Heart right ventricle (tissue), 16 donors: ENCODE measurements at regions not wholly inside any gene's neighbourhood (a gene's known extent, or its start where the extent isn't known, plus 50 kb on each side); places are given as distances from the start of the nearest gene placed in this dataset.

Experiments
- ATAC-seq, 8 donors: fragments of 200-7000 bp; cut with Tn5 transposase; one replicate each; pipeline ENCODE4 v1.9.1; 2020; ENCODE audit warnings: mild to moderate bottlenecking in 8 of 8, moderate library complexity in 8 of 8, moderate number of reproducible peaks in 1 of 8
- DNase-seq, 2 donors: peaks; one replicate each; pipeline ENCODE4 v3.0.0-alpha.2; 2020
- H3K27ac ChIP-seq, 10 donors: fragments of 200-600 bp; sonication (generic) in 2 of 10; one replicate each; pipeline versions ENCODE4 v1.5.0 to v1.8.0; 2020 to 2022; ENCODE audit warnings: mild to moderate bottlenecking in 3 of 10
- H3K27me3 ChIP-seq, 7 donors: fragments of 200-600 bp; one replicate each; pipeline ENCODE4 v1.8.0; 2021 to 2022; ENCODE audit warnings: mild to moderate bottlenecking in 2 of 7
- H3K36me3 ChIP-seq, 9 donors: fragments of 200-600 bp; sonication (generic) in 1 of 9; one replicate each; pipeline versions ENCODE4 v1.5.0 to v1.8.0; 2020 to 2022; ENCODE audit warnings: mild to moderate bottlenecking in 2 of 9
- H3K4me1 ChIP-seq, 9 donors: fragments of 200-600 bp; sonication (generic) in 1 of 9; one replicate each; pipeline versions ENCODE4 v1.5.0 to v1.8.0; 2020 to 2022; ENCODE audit warnings: mild to moderate bottlenecking in 4 of 9
- H3K4me3 ChIP-seq, 10 donors: fragments of 200-600 bp; sonication (generic) in 2 of 10; one replicate each; pipeline versions ENCODE4 v1.5.0 to v1.8.0; 2020 to 2022; ENCODE audit warnings: mild to moderate bottlenecking in 7 of 10, moderate library complexity in 2 of 10
- H3K9me3 ChIP-seq, 11 donors: fragments of 200-600 bp in 10 of 11; sonication (generic) in 2 of 11; one replicate each; pipeline versions ENCODE4 v1.5.0 to v1.8.0; 2013 to 2022; ENCODE audit warnings: mild to moderate bottlenecking in 2 of 11, control low read depth in 1 of 11, moderate library complexity in 1 of 11
- WGBS, 2 donors: extraction: QIAGEN DNeasy Blood & Tissue Kit; methylation state at CpG; one replicate each; pipeline ENCODE4 v1.1.7; 2013; ENCODE audit warnings: inconsistent platforms in 1 of 2; 5-methylcytosine and 5-hydroxymethylcytosine counted together
- intact Hi-C, 10 donors: fragments of 100-400 bp; cut with DNase I; formaldehyde crosslinking; loops; one replicate each; pipeline versions ENCODE4 v1.11.1 to v1.14.2; 2022
- TF ChIP-seq, protein P1 (sequence below), 9 donors: fragments of 200-600 bp; sonication (generic) in 2 of 9; IDR thresholded peaks; one replicate each; pipeline versions ENCODE4 v1.5.0 to v1.8.0; 2021 to 2022; ENCODE audit warnings: antibody characterized with exemption in 9 of 9, mild to moderate bottlenecking in 5 of 9, moderate library complexity in 1 of 9
- donor health status: Arrhythmogenic right ventricular cardiomyopathy.
- donor health status: ischemic (EF 13 %, LVEDD 7.1; RV severe dilation, severe dysfunction).
- donor health status: healthy with polysubstance abuse.
- donor health status: DM: no; HTN: yes; CAD: no.
- donor health status: DM: no; HTN: no; CAD: no.
- donor health status: ischemic (EF 25% LVEDD 6.9; RV normal size, moderate dysfunction).
- donor health status: ischemic (EF 25% LVEDD 5.7; RV mildly dilated, moderate dysfunction).
- donor health status: healthy.
- donor health status: DM: yes; HTN: yes; CAD: no.
- donor health status: Ischemic cardiomyopathy.
- donor health status: ischemic (EF 35%, LVEDD 5.7; RV mildly dilated, moderate dysfunction).
- donor health status: nonischemic (EF 11% LVEDD 7.7; RV severe dilation, severe dysfunction).
- donor health status: DM: yes; HTN: yes; CAD: no.
- donor health status: PGD.
- donor health status: ischemic (EF 29% LVEDD 5.4; RV normal size, mild dysfunction).
- donor health status: nonischemic (EF 23%, LVEDD 6.1; RV moderate dilation, normal function).

GRCh38 chr4:1562771-1563170 lies 121.3 kb downstream of the FAM53A start:
- Histone ChIP-seq H3K27me3 (peaks cover 4 to 94% (median 79%) of the 10 kb centered on the region in 7 donors), H3K36me3 (no peaks in the 10 kb centered on the region), H3K9me3 (no peaks in the 10 kb centered on the region), H3K4me3 (no peak overlapping the region), H3K27ac (no peak overlapping the region), H3K4me1 (no peaks in the 10 kb centered on the region)
- TF ChIP-seq, protein P1, sequence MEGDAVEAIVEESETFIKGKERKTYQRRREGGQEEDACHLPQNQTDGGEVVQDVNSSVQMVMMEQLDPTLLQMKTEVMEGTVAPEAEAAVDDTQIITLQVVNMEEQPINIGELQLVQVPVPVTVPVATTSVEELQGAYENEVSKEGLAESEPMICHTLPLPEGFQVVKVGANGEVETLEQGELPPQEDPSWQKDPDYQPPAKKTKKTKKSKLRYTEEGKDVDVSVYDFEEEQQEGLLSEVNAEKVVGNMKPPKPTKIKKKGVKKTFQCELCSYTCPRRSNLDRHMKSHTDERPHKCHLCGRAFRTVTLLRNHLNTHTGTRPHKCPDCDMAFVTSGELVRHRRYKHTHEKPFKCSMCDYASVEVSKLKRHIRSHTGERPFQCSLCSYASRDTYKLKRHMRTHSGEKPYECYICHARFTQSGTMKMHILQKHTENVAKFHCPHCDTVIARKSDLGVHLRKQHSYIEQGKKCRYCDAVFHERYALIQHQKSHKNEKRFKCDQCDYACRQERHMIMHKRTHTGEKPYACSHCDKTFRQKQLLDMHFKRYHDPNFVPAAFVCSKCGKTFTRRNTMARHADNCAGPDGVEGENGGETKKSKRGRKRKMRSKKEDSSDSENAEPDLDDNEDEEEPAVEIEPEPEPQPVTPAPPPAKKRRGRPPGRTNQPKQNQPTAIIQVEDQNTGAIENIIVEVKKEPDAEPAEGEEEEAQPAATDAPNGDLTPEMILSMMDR (IDR thresholded peaks at IDR 0.05): no peak
- intact Hi-C loops: no loop called here
- no peak for ATAC-seq
- WGBS, 2 donors: 81 to 90% methylated on average over 12 of the region's 12 CpGs
- no peak for DNase-seq

DNA sequence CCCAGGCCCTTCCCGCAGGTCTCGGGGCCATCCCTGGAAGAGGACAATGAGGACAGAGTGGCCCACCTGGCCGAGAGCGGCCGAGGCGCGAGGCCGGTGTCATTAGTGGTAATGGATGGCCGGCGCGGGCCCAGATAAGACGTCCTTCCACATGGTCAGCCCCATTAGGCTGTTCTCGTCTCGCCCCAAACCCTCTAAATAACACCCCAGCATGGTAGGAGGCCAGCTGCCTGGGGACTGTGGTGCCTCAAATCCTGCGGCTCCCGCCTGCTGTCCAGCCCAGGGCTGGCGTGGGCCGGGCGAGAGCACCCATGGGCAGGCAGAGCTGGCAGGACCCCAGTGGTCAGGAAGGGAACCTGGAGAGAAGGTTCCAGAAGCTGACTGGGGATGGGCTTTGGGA lies 121.7 kb downstream of the FAM53A start:
- Histone ChIP-seq H3K27ac (no peak overlapping the region), H3K4me3 (no peak overlapping the region), H3K9me3 (no peaks in the 10 kb centered on the region), H3K36me3 (no peaks in the 10 kb centered on the region), H3K4me1 (no peaks in the 10 kb centered on the region), H3K27me3 (peaks cover 4 to 93% (median 81%) of the 10 kb centered on the region in 7 donors)
- TF ChIP-seq, protein P1 (IDR thresholded peaks at IDR 0.05): no peak
- 75 to 82% methylated on average over 19 of the region's 19 CpGs for WGBS, 2 donors
- ATAC-seq (no peak), DNase-seq (no peak)
- intact Hi-C loops: no loop called here

- DNase-seq: no peak
- ATAC-seq: no peak
- Histone ChIP-seq H3K27ac (no peak overlapping the region), H3K4me1 (no peaks in the 10 kb centered on the region), H3K9me3 (no peaks in the 10 kb centered on the region), H3K4me3 (no peak overlapping the region), H3K27me3 (peaks cover 4 to 94% (median 83%) of the 10 kb centered on the region in 7 donors), H3K36me3 (no peaks in the 10 kb centered on the region)
- 85% methylated on average over 26 of the region's 26 CpGs for WGBS, 2 donors
- TF ChIP-seq, protein P1 (IDR thresholded peaks at IDR 0.05): no peak
- intact Hi-C loops: no loop called here
Measured at GRCh38 chr4:1561286-1561990, 122.7 kb downstream of the FAM53A start.

GRCh38 chr4:1559896-1560650 lies 124.0 kb downstream of the FAM53A start:
- TF ChIP-seq, protein P1 (IDR thresholded peaks at IDR 0.05): no peak
- Histone ChIP-seq H3K4me3 (no peak overlapping the region), H3K27me3 (peaks cover 0 to 92% (median 83%) of the 10 kb centered on the region in 7 donors), H3K9me3 (no peaks in the 10 kb centered on the region), H3K36me3 (no peaks in the 10 kb centered on the region), H3K27ac (no peak overlapping the region), H3K4me1 (no peaks in the 10 kb centered on the region)
- ATAC-seq: no peak
- intact Hi-C loops: no loop called here
- WGBS, 2 donors: 86% methylated on average over 40 of the region's 40 CpGs
- no peak for DNase-seq
